ENCODE measurements at regions not wholly inside any gene's neighbourhood (a gene's known extent, or its start where the extent isn't known, plus 50 kb on each side); places are given as distances from the start of the nearest gene placed in this dataset.
"Not testable (repeated sequence)": the region's sequence is repeated elsewhere in the genome, so short reads cannot be mapped to it uniquely, and the experiment has no call there.

- H3K36me3 ChIP-seq; H3K4me1 ChIP-seq; DNase-seq; H3K27ac ChIP-seq (replicated peaks); H3K9me3 ChIP-seq (replicated peaks); H3K4me3 ChIP-seq; intact Hi-C loops (cut with micrococcal nuclease); H3K27me3 ChIP-seq (ENCODE audit: low read depth): not testable (repeated sequence)
Observed at GRCh38 chr15:21774760-21775159, 102.8 kb downstream of the POTEB start.

- H3K27ac ChIP-seq (replicated peaks); H3K4me3 ChIP-seq; H3K36me3 ChIP-seq; H3K9me3 ChIP-seq (replicated peaks); intact Hi-C loops (cut with micrococcal nuclease); DNase-seq; H3K4me1 ChIP-seq; H3K27me3 ChIP-seq (ENCODE audit: low read depth): not testable (repeated sequence)
Observed at GRCh38 chr15:21766524-21766923, 111.0 kb downstream of the POTEB start.

- DNase-seq; H3K9me3 ChIP-seq (replicated peaks); intact Hi-C loops (cut with micrococcal nuclease); H3K4me3 ChIP-seq; H3K4me1 ChIP-seq; H3K27ac ChIP-seq (replicated peaks); H3K27me3 ChIP-seq (ENCODE audit: low read depth); H3K36me3 ChIP-seq: not testable (repeated sequence)
Observed at GRCh38 chr15:21763756-21764155, 113.8 kb downstream of the POTEB start.

GRCh38 chr15:21760250-21761023 is 117.1 kb downstream of the POTEB start:
- H3K4me1 ChIP-seq; H3K36me3 ChIP-seq; DNase-seq; H3K27me3 ChIP-seq (ENCODE audit: low read depth); H3K9me3 ChIP-seq (replicated peaks); intact Hi-C loops (cut with micrococcal nuclease); H3K27ac ChIP-seq (replicated peaks); H3K4me3 ChIP-seq: not testable (repeated sequence)

GRCh38 chr15:21759401-21760165 is 118.0 kb downstream of the POTEB start:
- intact Hi-C loops (cut with micrococcal nuclease), result not testable (repeated sequence)

GRCh38 chr15:21753838-21754237 is 123.7 kb downstream of the POTEB start:
- H3K4me1 ChIP-seq; H3K27me3 ChIP-seq (ENCODE audit: low read depth); H3K4me3 ChIP-seq; H3K36me3 ChIP-seq; intact Hi-C loops (cut with micrococcal nuclease); DNase-seq; H3K9me3 ChIP-seq (replicated peaks); H3K27ac ChIP-seq (replicated peaks): not testable (repeated sequence)

More at GRCh38 chr15:21759401-21760165, 118.0 kb downstream of the POTEB start:
- not testable (repeated sequence) for H3K9me3 ChIP-seq (replicated peaks); H3K36me3 ChIP-seq; H3K27ac ChIP-seq (replicated peaks); H3K4me1 ChIP-seq; H3K27me3 ChIP-seq (ENCODE audit: low read depth); DNase-seq; H3K4me3 ChIP-seq

- intact Hi-C loops (cut with micrococcal nuclease); DNase-seq; H3K9me3 ChIP-seq (replicated peaks); H3K4me1 ChIP-seq; H3K27ac ChIP-seq (replicated peaks); H3K36me3 ChIP-seq; H3K27me3 ChIP-seq (ENCODE audit: low read depth); H3K4me3 ChIP-seq: not testable (repeated sequence)
Observed at GRCh38 chr15:21752124-21752957, 125.2 kb downstream of the POTEB start.

GRCh38 chr15:21749173-21749572 is 128.4 kb downstream of the POTEB start:
- H3K27ac ChIP-seq (replicated peaks); H3K27me3 ChIP-seq (ENCODE audit: low read depth); H3K36me3 ChIP-seq; H3K4me3 ChIP-seq; intact Hi-C loops (cut with micrococcal nuclease); H3K4me1 ChIP-seq; DNase-seq; H3K9me3 ChIP-seq (replicated peaks): not testable (repeated sequence)

- intact Hi-C loops (cut with micrococcal nuclease); H3K36me3 ChIP-seq; H3K9me3 ChIP-seq (replicated peaks); H3K27ac ChIP-seq (replicated peaks); H3K4me3 ChIP-seq; DNase-seq; H3K4me1 ChIP-seq; H3K27me3 ChIP-seq (ENCODE audit: low read depth): not testable (repeated sequence)
Observed at GRCh38 chr15:21744245-21744915, 133.2 kb downstream of the POTEB start.

GRCh38 chr15:21742067-21742466 is 135.5 kb downstream of the POTEB start:
- H3K4me1 ChIP-seq; H3K4me3 ChIP-seq; H3K27me3 ChIP-seq (ENCODE audit: low read depth); H3K9me3 ChIP-seq (replicated peaks); H3K27ac ChIP-seq (replicated peaks); H3K36me3 ChIP-seq; DNase-seq; intact Hi-C loops (cut with micrococcal nuclease): not testable (repeated sequence)

- H3K4me1 ChIP-seq; H3K4me3 ChIP-seq; H3K9me3 ChIP-seq (replicated peaks); H3K36me3 ChIP-seq; intact Hi-C loops (cut with micrococcal nuclease); H3K27me3 ChIP-seq (ENCODE audit: low read depth); DNase-seq; H3K27ac ChIP-seq (replicated peaks): not testable (repeated sequence)
Observed at GRCh38 chr15:21738003-21738402, 139.5 kb downstream of the POTEB start.

GRCh38 chr15:21736443-21736842 is 141.1 kb downstream of the POTEB start:
- H3K36me3 ChIP-seq; H3K4me3 ChIP-seq; DNase-seq; intact Hi-C loops (cut with micrococcal nuclease); H3K27me3 ChIP-seq (ENCODE audit: low read depth); H3K27ac ChIP-seq (replicated peaks); H3K9me3 ChIP-seq (replicated peaks); H3K4me1 ChIP-seq: not testable (repeated sequence)

- H3K27ac ChIP-seq (replicated peaks); H3K36me3 ChIP-seq; H3K27me3 ChIP-seq (ENCODE audit: low read depth); H3K4me1 ChIP-seq; intact Hi-C loops (cut with micrococcal nuclease); H3K9me3 ChIP-seq (replicated peaks); DNase-seq; H3K4me3 ChIP-seq: not testable (repeated sequence)
Observed at GRCh38 chr15:21735837-21736236, 141.7 kb downstream of the POTEB start.
